ENCODE measurements at regions not wholly inside any gene's neighbourhood (a gene's known extent, or its start where the extent isn't known, plus 50 kb on each side); places are given as distances from the start of the nearest gene placed in this dataset.
A peak's percentile ranks its signal among the peaks of the same experiment; 100 is the strongest.
"Not testable (repeated sequence)": the region's sequence is repeated elsewhere in the genome, so short reads cannot be mapped to it uniquely, and the experiment has no call there.

DNA sequence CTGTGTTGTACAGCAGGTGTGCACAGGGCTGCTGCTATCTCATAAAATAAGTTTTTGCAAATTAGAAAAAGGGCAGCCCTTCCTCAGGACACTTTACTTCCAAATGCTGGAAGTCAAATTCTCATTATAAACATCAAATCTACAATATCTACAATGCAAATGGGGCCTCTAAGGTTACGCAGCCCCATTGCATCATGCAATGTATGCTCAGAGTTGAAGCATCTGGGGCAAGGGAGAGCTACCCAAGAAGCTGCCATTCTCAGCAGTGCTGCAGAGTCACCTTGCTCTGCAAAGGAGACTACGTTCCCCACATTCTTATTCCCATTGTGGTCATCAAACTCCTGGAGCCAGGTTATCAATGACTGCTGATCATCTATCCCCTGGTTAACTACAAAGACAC lies 208.9 kb upstream of the POGK start:
- DNase-seq = no peak

DNA sequence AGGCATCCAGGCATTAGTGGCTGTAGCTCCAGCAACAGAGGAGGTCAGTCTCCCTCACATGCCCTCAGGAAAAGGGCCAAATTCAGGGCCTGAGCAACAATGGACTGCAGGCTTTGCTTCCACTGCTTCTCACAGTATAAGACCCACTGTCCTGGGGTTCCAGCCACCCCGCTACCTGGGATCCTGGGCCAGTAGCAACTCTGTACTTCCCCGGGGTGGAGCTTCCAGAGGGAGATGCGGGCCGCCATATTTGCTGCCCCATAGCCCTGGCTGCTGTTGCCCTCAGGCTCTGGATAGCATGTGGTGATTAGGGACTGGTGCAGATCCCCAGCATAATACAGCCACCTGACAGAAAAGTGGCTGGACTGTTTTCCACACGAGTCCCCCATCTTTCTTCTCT lies 201.1 kb upstream of the POGK start:
- no peak for DNase-seq

DNA sequence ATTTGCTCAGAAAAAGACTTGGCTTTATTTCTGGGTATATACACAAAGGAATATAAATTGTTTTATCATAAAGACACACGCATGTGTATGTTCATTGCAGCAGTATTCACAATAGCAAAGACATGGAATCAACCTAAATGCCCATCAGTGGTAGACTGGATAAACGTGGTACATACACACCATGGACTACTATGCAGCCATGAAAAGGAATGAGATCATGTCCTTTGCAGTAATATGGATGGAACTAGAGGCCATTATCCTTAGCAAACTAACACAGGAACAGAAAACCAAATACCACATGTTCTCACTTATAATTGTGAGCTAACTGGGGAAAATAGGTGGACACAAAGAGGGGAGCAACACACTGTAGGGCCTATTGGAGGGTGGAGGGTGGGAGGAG lies 182.0 kb upstream of the POGK start:
- DNase-seq = not testable (repeated sequence)

DNA sequence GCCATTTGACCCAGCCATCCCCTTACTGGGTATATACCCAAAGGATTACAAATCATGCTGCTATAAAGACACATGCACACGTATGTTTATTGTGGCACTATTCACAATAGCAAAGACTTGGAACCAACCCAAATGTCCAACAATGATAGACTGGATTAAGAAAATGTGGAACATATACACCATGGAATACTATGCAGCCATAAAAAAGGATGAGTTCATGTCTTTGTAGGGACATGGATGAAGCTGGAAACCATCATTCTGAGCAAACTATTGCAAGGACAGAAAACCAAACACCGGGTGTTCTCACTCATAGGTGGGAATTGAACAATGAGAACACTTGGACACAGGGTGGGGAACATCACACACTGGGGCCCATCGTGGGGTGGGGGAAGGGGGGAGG lies 172.5 kb upstream of the POGK start:
- DNase-seq = not testable (repeated sequence)

DNA sequence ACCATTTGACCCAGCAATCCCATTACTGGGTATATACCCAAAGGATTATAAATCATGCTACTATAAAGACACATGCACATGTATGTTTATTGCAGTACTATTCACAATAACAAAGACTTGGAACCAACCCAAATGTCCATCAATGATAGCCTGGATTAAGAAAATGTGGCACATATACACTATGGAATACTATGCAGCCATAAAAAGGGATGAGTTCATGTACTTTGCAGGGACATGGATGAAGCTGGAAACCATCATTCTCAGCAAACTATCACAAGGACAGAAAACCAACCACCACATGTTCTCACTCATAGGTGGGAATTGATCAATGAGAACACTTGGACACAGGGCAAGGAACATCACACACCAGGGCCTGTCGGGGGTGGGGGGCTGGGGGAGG lies 171.7 kb upstream of the POGK start:
- DNase-seq = not testable (repeated sequence)

DNA sequence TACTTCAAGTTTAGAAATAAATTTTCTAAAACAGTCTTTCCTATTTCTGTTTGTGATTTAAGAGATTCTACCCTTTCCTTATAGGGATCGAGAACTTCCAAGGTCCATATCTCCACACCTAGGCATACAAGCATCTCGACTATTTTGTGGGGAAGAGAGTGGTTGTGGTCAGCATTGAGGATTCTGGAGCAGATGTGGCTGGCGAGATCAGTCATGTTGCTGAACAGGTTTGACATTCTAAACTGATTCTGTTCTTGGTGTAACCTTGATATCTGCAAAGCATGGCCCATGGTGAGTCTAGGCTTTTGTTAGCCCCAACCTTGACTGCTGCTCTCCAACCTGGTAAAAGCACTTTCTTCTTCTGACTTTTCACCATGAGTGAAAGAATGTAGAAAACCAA lies 167.6 kb upstream of the POGK start:
- DNase-seq = no peak

DNA sequence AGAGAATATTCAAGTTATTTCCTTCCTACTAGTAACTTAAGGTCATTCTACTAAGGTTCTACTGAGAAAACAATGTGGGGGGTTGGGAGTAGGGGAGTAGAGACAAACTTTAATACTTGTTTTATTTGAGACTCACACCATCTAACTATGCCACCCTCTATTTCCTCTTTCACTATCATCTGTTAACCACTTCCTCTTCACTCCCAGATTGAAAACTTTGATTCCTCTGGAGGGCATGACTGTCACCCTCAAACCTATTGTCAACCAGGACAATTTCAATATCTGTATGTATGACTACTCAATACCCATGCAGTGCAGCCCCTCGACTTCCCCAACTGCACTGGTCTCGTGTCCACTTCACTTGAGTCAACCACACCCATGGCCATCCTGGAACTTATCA lies 165.6 kb upstream of the POGK start:
- DNase-seq = no peak

DNA sequence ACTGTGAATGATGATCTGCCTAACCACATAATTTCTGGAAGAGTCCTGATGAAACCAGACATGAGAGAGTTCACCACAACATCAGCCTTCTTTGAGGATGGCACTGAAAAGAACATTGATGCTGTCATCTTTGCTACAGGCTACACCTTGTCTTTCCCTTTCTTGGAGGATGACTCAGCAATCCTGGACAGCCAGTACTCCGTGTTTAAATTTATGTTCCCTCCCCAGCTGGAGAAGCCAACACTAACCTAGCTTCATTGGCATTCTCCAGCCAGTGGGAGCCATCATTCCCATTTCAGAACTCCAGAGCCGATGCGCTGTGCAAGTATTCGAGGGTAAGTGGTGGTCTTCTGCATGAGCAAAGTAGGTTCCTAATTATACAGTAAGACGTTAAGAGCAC lies 164.1 kb upstream of the POGK start:
- DNase-seq = no peak

DNA sequence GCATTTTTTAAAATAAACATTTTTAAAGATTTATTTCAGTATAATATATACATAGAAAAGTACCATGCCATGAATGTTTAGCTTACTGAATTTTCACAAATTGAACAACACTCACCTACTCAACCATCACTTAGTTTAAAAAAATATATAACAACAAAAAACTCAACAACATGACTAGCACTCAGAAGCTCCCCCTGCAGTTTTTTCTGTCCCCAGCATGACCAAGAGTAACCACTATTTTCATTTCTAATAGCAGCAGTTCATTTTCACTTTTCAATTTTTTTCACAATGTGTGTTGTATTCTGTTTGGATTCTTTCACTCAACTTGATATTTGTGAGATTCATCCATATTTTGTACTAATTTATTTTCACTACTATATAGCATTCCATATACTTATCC lies 162.3 kb upstream of the POGK start:
- DNase-seq = no peak

DNA sequence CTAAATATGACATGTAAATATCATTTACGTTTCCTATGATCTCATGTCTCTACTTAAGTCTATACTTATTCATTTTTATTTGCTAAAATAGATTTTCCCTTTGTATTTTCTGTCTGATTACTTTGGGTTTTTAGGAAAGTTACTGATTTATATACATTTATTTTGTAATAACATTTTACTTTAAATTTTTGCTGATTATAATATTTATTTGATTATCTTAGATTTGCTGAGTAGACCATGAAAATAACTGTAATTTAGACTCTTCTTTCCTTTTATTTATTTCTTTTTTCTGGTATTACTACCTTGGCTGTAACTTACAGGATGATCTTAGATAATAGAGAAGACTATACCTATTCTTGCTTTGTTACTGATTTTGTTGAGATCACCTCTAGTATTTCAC lies 159.9 kb upstream of the POGK start:
- no peak for DNase-seq

DNA sequence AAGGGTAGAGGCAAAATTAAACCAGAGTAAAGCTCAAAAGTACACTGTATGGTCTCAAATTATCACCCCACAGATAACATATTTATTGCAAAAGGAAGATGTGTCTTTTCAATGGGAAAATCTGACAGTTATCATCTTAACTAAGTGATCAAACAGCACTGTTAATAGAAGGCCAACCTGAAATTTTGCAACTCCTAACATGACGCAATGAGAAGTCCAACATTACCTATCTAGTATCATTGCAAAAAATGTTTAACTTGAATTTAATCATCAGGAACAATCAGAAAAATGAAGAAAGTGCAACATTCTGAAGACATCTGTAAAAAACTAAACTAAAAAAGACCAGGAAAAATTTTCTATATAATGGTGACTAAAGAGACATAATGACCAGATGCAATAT lies 156.7 kb upstream of the POGK start:
- no peak for DNase-seq

DNA sequence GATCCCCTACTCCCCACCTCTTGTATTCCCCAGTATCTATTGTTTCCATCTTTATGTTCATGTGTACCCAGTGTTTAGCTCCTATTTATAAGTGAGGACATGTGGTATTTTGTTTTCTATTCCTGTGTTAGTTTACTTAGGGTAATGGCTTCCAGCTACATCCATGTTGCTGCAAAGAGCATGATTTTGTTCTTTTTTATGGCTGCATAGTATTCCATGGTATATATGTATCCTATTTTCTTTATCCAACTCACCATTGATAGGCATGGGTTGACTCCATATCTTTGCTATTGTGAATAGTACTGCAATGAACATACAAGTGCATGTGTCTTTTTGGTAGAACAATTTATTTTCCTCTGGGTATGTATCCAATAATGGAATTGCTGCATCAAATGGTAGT lies 154.6 kb upstream of the POGK start:
- not testable (repeated sequence) for DNase-seq

DNA sequence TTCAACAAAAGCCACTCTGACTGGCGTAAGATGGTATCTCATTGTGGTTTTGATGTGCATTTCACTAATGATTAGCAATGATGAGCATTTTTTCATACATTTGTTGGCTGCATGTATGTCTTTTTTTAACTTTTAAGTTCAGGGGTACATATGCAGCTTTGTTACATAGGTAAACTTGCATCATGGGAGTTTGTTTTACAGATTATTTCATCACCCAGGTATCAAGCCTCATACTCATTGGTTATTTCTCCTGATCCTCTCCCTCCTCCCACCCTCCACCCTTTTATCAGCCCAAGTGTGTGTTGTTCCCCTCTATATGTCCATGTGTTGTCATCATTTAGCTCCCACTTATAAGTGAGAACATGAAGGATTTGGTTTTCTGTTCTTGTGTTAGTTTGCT lies 154.1 kb upstream of the POGK start:
- DNase-seq = no peak

DNA sequence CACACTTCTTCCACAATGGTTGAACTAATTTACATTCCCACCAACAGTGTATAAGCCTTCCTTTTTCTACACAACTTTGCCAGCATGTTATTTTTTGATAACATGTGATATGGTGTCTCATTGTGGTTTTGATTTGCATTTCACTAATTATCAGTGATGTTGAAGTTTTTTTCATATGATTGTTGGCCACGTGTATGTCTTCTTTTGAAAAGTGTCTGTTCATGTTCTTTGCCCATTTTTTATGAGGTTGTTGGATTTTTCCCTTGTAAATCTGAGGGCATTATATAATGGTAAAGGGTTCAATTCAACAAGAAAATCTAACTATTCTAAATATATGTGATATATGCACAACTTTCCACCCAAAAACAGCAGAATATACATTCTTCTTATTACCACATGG lies 153.4 kb upstream of the POGK start:
- DNase-seq = not testable (repeated sequence)

DNA sequence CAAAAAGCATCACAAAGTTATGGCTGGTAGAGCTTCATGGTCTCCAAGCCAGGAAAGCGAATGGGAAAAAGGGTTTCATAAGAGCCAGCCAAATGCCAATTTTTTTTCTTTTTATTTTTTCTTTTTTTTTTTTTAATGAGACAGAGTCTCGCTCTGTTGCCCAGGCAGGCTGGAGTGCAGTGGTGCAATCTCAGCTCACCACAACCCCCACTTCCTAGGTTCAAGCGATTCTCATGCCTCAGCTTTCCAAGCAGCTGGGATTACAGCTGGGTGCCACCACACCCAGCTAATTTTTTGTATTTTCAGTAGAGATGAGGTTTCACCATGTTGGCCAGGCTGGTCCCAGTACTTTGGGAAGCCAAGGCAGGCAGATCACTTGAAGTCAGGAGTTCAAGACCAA lies 148.7 kb upstream of the POGK start:
- DNase-seq = not testable (repeated sequence)

DNA sequence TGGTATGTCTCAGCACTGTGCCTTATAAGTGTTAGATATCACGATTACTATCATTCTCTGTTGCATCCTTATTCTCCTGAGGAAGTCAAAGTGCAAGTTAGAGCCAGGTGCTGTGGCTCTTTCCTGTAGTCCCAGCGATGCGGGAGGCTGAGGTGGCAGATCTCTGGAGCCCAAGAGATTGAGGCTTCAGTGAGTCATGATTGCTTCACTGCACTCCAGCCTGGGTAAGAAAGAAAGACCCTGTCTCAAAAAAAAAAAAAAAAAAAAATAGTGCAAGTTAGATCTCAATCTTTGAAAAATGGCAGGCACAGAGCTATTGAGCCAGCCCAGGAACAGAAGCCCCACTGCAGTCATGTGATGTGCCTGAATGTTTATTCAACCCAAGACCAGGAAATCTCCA lies 147.8 kb upstream of the POGK start:
- no peak for DNase-seq

DNA sequence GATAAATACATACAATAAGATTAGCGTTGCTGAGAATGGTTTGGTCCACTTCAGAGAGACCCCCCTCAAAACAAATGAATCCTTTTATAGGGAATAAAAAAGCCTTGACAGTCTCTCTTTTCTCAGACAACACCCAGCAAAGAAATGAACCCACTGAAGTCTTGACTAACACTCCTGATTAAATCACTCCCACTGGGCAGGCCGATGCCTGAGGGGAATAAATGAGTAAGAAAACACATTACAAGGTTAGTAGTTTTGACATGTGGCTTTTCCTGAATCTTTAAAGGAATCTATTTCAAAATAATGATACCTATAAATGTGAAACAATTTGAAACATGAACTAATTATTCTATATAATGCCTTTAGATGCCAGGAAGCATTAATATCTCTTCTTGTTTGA lies 146.9 kb upstream of the POGK start:
- DNase-seq = no peak

DNA sequence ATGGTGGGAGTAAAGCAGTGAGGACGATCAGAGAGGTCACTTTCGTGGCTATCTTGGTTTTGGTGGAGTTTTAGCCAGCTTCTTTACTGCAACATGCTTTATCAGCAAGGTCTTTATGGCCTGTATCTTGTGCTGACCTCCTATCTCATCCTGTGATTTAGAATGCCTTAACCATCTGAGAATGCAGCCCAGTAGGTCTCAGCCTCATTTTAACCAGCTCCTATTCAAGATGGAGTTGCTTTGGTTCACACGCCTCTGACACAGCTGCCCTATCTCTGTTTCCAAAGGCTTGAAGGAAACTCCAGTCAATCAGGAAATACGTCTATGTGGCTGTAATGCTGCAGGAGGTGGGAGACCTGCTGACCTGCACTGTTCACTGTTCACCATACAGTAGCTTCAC lies 146.1 kb upstream of the POGK start:
- no peak for DNase-seq

DNA sequence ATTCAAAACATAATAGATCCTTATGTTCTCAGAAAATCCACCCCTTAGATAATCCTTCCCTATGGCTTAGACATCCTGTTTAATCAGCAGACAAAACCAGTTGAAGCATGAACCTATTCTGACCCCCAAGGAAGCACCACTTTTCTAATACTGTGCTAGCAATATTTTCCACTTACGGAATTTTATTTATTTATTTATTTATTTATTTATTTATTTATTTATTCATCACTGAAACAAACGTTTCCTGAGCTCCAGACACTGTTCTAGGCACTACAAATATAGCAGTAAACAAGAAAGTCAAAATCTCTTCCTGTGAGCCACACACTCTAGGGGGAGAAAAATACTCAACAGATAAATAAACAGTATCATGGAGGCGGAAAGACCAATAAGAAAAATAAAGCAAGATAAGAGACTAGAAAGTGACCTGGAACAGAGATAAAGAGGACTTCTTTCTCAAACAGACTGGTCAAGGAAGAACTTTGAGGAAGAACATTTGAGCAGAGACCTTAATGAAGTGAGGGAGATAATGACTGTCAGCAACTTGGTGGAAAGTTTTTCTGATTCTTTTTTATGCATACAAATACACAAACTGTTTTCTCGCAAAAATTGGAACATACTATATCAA lies 145.5 kb upstream of the POGK start:
- DNase-seq = no peak

DNA sequence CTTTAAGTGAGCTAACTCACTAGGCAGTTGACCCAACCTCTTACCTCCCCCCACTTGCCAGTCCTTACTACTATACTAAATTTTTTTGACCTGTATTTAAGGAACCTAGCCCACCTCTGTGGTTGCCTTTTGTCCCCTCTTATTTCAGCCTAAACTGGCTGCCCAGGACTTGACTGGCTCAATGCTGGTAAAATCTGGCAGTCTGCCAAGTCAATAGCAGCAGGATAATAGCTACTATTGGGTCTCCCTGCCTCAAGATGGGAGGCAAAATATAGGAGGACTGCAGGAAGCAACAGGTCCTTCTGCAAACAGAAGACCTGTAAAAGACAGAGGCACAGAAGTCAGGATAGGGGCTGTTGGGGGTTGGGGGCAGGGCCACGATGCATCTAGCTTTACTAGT lies 144.2 kb upstream of the POGK start:
- peak; percentile 51 for DNase-seq

DNA sequence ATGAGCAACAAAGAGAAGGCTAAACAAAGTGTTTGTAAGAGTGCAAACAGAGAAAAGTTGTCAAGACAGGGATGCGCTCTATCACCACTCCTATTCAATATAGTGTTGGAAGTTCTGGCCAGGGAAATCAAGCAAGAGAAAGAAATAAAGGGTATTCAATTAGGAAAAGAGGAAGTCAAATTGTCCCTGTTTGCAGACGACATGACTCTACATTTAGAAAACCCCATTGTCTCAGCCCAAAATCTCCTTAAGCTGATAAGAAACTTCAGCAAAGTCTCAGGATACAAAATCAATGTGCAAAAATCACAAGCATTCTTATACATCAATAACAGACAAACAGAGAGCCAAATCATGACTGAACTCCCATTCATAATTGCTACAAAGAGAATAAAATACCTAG lies 143.4 kb upstream of the POGK start:
- not testable (repeated sequence) for DNase-seq

DNA sequence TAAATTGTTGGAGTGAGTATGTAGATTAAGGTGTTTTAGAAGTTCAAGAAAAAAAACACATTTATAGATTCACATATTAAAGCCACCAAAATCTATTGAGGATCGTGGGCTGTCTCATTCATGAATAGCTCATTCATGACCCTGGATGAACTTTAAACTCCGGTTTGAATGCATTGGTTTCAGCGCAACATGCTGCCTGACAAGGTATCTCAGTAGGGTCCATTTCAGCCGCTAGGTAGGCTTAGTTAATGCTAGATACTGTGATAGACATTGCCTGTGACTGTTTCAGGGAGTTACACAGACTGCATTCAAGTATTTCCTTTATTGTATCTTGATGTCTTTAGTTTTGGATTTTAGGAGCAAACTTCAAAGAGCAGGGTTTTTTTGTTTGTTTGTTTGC lies 140.5 kb upstream of the POGK start:
- no peak for DNase-seq

DNA sequence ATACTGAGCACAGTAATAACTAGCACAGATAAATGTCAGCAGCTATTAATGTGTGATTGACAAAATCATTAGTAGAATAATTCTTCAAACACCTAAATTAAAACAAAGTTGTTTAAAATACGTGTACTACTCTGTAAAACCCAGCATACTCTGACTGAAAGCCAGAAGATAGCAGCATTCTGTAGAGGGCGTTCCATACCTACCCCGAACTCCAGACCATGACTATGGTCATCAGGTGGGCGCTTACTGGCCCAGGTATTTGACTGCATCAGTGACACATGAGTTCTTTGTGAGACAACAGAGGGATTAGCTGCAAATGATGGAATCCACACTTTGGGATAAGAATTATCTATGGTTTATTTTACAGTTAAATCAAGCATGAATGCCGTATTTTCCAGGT lies 139.7 kb upstream of the POGK start:
- DNase-seq = no peak

DNA sequence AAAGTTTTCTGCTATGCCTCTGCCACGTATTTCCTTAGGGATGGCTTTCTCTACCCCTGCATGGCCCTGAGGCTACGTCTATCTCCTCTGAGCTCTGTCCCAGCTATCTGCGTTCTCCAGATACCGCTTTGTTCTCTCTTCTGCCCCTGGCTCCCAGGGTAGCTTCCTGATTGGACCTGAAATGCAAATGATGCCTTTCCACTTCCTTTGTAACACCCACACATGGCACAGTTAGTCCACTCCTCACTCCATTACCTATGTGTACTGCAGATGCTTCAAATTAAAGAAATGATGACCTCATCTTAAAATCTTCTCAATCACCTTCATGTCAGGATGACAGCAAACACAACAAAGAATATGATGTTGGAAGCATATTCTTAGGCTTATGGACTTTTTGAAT lies 138.6 kb upstream of the POGK start:
- no peak for DNase-seq

DNA sequence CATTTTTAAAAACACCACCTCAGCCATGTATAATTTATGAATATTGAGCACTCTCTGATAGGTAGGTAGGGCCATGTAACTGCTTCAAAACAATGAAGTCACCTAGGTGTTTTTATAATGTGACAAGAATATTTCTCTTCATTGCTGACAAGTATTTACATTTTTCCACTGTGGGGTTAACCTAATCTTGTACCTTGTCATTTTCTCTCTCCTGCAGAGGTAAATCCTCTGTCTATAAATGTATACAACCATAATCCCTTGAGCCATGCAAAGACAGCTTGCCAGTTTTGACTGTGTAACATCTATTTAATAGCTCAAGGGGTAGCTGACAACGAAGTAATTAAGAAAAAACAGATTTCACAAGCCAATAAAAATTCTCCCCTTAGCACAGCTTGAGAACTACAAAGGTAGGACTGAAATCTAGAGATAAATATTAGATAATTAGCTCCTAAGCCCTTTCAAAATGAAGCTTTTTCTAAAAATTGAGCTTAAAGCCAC lies 137.6 kb upstream of the POGK start:
- DNase-seq = no peak

DNA sequence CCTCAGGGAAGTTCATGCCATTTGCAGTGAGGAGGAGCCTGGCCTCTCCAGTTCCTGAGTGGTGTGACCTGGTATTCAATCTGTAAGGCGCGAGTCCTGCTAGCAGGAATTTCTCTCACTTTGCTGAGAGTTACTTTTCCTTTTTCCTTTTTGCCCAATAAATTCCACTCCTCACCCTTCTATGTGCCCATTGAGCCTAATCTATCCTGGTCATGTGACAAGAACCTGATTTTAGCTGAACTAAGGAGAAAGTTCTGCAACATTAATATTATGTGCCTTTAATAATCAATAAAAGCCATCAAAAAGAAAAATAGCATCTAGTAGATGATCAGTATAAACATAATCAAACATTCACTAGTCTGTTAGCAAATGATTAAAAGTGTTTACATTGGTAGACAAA lies 136.1 kb upstream of the POGK start:
- no peak for DNase-seq

Data from NCI-H1105 (cell line).